HEK293T (cell line): ENCODE measurements at regions not wholly inside any gene's neighbourhood (a gene's known extent, or its start where the extent isn't known, plus 50 kb on each side); places are given as distances from the start of the nearest gene placed in this dataset.

Experiments
- CTCF ChIA-PET: fragments of 350-600 bp; formaldehyde crosslinking; extraction: SDS; loops from one replicate; lab custom pipeline; 2021; ENCODE audit warnings: antibody characterized with exemption, inconsistent platforms; lab: Yijun Ruan, JAX
- POLR2A ChIA-PET: fragments of 350-600 bp; formaldehyde crosslinking; extraction: SDS; loops from one replicate; lab custom pipeline; 2020; ENCODE audit warnings: antibody characterized with exemption, inconsistent platforms; lab: Yijun Ruan, JAX
- DNase-seq: peaks from one replicate; pipeline ENCODE4 v3.0.0; 2012; ENCODE audit warnings: mixed read lengths; ENCODE audit errors: extremely low spot score
- ARNT ChIP-seq: fragments of 450-650 bp; IDR thresholded peaks from 2 replicates; pipeline ENCODE4 v1.6.1; 2017; ENCODE audit warnings: mild to moderate bottlenecking
- BHLHE40 ChIP-seq: fragments of 450-650 bp; IDR thresholded peaks from 2 replicates; pipeline ENCODE4 v1.6.1; 2016; ENCODE audit warnings: mild to moderate bottlenecking, moderate library complexity, borderline replicate concordance
- CTBP1 ChIP-seq: fragments of 450-650 bp; IDR thresholded peaks from 2 replicates; pipeline ENCODE4 v1.6.1; 2016; ENCODE audit warnings: borderline replicate concordance
- ELF4 ChIP-seq: fragments of 450-650 bp; IDR thresholded peaks from 2 replicates; pipeline ENCODE4 v1.6.1; 2017; ENCODE audit warnings: antibody characterized with exemption
- FOXA1 ChIP-seq: fragments of 450-650 bp; IDR thresholded peaks from 2 replicates; pipeline ENCODE4 v1.6.1; 2016; ENCODE audit warnings: mild to moderate bottlenecking
- FOXK2 ChIP-seq: fragments of 450-650 bp; IDR thresholded peaks from 2 replicates; pipeline ENCODE4 v1.6.1; 2016; ENCODE audit warnings: mild to moderate bottlenecking
- FOXM1 ChIP-seq: fragments of 450-650 bp; IDR thresholded peaks from 2 replicates; pipeline ENCODE4 v1.6.1; 2017; ENCODE audit warnings: mild to moderate bottlenecking, borderline replicate concordance
- HDGF ChIP-seq: fragments of 450-650 bp; IDR thresholded peaks from 2 replicates; pipeline ENCODE4 v1.6.1; 2017; ENCODE audit warnings: antibody characterized with exemption, borderline replicate concordance
- L3MBTL2 ChIP-seq: fragments of 450-650 bp; conservative IDR thresholded peaks from 2 replicates; pipeline ENCODE4 v1.6.1; 2016; ENCODE audit warnings: mild to moderate bottlenecking
- LEF1 ChIP-seq: fragments of 450-650 bp; IDR thresholded peaks from 2 replicates; pipeline ENCODE4 v1.6.1; 2017; ENCODE audit warnings: mild to moderate bottlenecking, borderline replicate concordance
- NFRKB ChIP-seq: fragments of 450-650 bp; IDR thresholded peaks from 2 replicates; pipeline ENCODE4 v1.6.1; 2016; ENCODE audit warnings: mild to moderate bottlenecking, moderate library complexity
- SP1 ChIP-seq: fragments of 450-650 bp; IDR thresholded peaks from 2 replicates; pipeline ENCODE4 v1.6.1; 2017
- SUZ12 ChIP-seq: fragments of 450-650 bp; IDR thresholded peaks from 2 replicates; pipeline ENCODE4 v1.6.1; 2016; ENCODE audit warnings: mild to moderate bottlenecking
- TARDBP ChIP-seq: fragments of 450-650 bp; IDR thresholded peaks from 2 replicates; pipeline ENCODE4 v1.6.1; 2016
- ZNF384 ChIP-seq: fragments of 450-650 bp; IDR thresholded peaks from 2 replicates; pipeline ENCODE4 v1.6.1; 2016
- TF ChIP-seq, protein P1 (sequence below): fragments of 450-650 bp; IDR thresholded peaks from 2 replicates; pipeline ENCODE4 v1.6.1; 2016

DNA sequence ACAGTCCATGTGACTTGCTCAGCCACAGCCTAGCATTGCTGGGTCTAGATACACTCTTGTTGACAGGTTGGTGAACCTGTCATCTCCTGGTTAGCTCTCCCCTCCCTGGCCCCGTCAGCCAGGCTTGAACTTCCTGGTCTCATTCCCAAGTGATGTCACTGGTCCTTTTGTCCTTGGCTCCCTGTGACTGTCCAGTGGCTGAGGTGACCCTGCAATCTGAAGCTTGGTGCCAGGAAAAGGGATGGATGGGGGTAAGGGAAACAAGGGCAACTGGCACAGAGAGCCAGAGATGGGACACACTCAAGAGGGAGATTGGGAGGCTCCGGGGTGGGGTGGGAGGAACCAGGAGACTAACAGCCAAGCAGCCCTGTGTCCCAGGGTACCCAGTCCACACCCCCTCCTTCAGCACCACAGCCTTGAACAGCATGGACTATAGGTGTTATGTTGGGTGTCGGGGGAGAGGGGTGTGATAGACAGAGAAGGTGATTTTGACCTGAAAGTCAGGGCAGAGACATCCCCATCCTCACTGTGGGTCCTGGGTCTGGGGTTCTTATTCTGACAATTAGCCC lies 63.8 kb upstream of the THY1 start:
- no peak for DNase-seq
- TF ChIP-seq NFRKB (no peak), FOXA1 (no peak), ELF4 (no peak), ARNT (no peak), TARDBP (no peak), LEF1 (no peak), SUZ12 (no peak), L3MBTL2 (no peak), FOXM1 (no peak), CTBP1 (no peak), HDGF (no peak), FOXK2 (no peak), SP1 (no peak), ZNF384 (no peak), BHLHE40 (no peak)
- TF ChIP-seq, protein P1, sequence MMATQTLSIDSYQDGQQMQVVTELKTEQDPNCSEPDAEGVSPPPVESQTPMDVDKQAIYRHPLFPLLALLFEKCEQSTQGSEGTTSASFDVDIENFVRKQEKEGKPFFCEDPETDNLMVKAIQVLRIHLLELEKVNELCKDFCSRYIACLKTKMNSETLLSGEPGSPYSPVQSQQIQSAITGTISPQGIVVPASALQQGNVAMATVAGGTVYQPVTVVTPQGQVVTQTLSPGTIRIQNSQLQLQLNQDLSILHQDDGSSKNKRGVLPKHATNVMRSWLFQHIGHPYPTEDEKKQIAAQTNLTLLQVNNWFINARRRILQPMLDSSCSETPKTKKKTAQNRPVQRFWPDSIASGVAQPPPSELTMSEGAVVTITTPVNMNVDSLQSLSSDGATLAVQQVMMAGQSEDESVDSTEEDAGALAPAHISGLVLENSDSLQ = no peak
- ChIA-PET POLR2A (no interaction called here), CTCF (interaction anchor here (0.6 kb wide), 1 partner anchor 678 kb away, joined by 5 read pairs; no protein-coding TSS in a partner anchor)

DNA sequence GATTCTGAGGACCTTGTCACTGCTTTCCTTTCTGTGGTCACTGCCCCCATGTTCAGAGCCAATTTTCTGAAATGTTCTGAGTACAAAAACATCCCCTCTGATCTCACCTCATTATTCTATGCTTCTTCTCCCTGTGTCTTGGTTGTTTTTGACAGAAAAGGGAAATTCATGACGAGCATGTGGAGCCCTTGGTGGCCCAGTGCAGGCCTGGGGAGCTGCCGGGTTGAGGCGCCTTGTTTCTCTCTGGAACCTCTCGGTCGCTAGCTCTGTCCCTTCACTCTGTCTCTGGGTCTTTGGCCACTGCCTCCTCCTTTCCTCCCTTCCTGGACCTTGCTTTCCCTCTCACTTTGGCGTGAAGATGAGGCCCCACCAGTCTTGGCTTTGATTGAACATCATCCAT lies 63.0 kb upstream of the THY1 start:
- CTCF ChIA-PET = interaction anchor here (0.5 to 1.5 kb wide), 5 partner anchors 8 to 679 kb away, joined by 3 to 5 read pairs (median 5); no protein-coding TSS in a partner anchor
- no peak for DNase-seq
- no peak for TF ChIP-seq FOXA1
- POLR2A ChIA-PET = no interaction called here

DNA sequence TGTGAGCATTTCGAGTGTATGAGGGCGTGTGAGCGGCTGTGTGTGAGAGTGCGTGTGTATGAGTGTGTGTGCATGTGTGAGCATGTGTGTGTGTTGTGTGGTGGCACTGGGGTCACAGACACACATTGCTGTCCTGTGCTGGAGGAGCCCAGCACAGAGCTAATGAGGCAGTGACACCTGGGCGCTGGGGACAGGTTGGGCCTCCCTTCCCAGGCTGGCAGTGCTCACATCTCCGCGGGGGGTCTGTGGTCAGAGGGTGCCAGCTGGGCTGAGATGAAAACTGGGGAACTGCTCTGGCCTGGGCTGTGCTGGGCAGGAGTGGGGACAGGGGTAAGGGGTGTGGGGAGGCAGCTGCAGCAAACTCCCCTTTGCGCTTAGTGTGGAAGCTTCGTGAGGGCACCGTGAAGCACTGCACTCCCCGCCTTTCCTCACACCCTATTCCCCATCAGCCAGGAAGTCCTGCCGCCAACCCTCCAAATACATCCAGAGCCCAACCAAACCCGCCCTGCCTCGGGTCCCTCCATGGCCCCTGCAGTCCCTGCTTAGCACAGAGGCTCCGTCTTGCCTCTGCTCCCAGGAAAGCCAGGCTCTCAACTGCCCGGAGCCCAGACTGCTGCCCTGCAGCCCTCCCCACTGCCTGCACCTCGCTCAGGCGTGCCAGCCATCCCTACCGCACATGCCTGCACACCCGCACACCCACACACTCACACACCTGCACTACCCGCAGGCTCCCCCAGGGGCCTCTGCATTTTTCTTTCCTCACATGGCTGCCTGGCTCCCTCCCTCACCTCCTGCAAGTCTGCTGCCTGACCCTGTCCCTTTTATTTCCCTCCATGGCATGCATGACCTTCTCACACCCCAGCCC lies 62.0 kb upstream of the THY1 start:
- TF ChIP-seq L3MBTL2 = no peak
- TF ChIP-seq FOXM1 = no peak
- no peak for TF ChIP-seq HDGF
- no peak for TF ChIP-seq ARNT
- TF ChIP-seq FOXK2 = no peak
- no peak for TF ChIP-seq NFRKB
- TF ChIP-seq SUZ12 = no peak
- TF ChIP-seq CTBP1 = no peak
- TF ChIP-seq ZNF384 = no peak
- TF ChIP-seq TARDBP = no peak
- no peak for TF ChIP-seq BHLHE40
- no peak for TF ChIP-seq LEF1
- no peak for TF ChIP-seq FOXA1
- TF ChIP-seq, protein P1 = no peak
- TF ChIP-seq SP1 = no peak
- TF ChIP-seq ELF4 = no peak
- POLR2A ChIA-PET = no interaction called here
- DNase-seq = no peak
- CTCF ChIA-PET = interaction anchor here (0.6 to 1.5 kb wide), 2 partner anchors 9 to 139 kb away, joined by 3 to 5 read pairs; no protein-coding TSS in a partner anchor

DNA sequence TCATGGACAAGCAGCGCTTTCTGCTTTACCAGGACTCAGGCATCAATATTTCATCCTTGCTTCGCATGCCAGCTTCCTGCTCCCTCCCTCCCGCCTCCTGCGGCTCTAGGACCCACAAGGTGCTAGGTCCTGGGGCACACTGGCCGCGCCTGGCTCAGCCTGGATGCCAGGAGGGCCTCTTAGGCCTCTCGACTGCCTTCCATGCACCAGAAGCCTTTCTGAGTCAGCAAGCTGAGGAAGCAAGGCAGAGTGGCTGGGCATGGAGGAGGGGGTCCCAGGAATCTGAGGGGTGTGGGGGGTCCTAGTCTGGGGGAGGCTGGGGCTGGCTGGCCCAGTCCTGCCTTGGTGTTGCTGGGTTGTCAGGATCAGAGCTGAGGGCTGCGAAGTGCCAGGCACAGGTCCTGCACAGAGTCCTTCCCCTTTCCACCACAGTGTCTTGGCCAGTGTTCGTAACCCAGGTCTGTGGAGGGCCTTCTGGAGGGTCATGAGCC lies 61.0 kb upstream of the THY1 start:
- ChIA-PET CTCF (interaction anchor here (1.0 kb wide), 1 partner anchor 9 kb away, joined by 3 read pairs; no protein-coding TSS in a partner anchor), POLR2A (no interaction called here)
- TF ChIP-seq ELF4 (no peak), NFRKB (no peak), FOXK2 (no peak), LEF1 (no peak), FOXM1 (no peak), TARDBP (no peak), ZNF384 (no peak), SUZ12 (no peak), BHLHE40 (no peak), SP1 (no peak), FOXA1 (no peak), ARNT (no peak), L3MBTL2 (no peak)
- no peak for DNase-seq

DNA sequence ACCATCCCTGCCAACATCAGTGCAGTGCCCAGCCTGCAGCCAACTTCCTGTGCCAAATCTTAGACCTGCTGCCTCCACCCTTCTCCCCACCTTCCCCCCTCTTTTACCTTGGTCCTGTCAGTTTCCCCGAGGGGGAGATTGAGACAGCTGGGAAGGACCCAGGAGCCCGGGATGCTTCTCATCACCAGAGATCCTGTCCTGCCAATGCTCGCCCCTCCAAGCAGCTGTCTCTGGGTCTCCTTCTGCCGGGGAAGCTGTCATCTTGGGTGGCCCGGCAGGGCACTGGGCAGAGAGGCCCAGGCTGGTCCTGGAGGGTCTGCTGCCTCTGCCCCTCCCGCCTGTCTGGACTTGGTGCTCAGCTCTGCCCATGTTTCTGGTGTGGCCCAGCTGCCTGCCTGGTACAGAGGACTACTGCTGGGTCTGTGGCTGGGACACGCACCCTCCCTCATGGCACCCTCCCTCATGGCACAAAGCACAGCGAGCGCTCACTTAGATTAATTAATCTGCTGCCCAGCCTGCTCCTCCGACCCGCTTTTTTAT lies 60.4 kb upstream of the THY1 start:
- ChIA-PET CTCF (interaction anchor here (1.0 kb wide), 1 partner anchor 9 kb away, joined by 3 read pairs; no protein-coding TSS in a partner anchor), POLR2A (no interaction called here)
- no peak for TF ChIP-seq CTBP1
- no peak for TF ChIP-seq TARDBP
- no peak for TF ChIP-seq HDGF
- DNase-seq = no peak

DNA sequence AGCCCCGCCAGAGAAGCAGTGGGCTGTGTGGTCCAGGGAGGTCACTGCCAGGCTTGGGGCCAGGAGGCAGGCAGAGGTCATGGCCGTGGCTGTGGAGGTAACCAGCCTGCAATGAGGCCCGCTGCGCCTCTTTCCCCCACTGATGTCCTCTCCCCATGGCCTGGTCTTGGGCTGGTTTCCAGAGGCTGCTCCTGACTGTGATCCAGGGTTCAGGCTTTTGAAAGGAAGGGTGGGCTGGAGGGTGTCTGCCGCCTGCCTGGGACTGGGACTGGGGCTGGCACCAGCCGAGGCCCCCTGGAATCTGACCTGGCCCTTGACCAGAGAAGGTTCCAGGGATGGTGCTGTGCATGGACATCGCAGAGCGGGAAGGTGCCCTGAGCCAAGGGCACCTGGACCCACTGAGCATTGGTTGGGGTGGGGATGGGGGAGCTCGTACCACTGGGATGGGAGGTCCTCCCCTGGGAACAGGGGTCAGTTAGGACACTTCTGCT lies 59.6 kb upstream of the THY1 start:
- no peak for DNase-seq
- TF ChIP-seq HDGF (no peak), LEF1 (no peak), CTBP1 (no peak), FOXA1 (no peak), ARNT (no peak), L3MBTL2 (no peak)
- POLR2A ChIA-PET = no interaction called here
- CTCF ChIA-PET = no interaction called here
